Mesenchymal stem cell (in vitro differentiated cells and primary cell): ENCODE measurements at regions not wholly inside any gene's neighbourhood (a gene's known extent, or its start where the extent isn't known, plus 50 kb on each side); places are given as distances from the start of the nearest gene placed in this dataset.
"Not testable (repeated sequence)": the region's sequence is repeated elsewhere in the genome, so short reads cannot be mapped to it uniquely, and the experiment has no call there.

Experiments used
- DNase-seq: peaks from one replicate; pipeline ENCODE4 v3.0.0-alpha.2; 2013
- H2AFZ ChIP-seq: one replicate; pipeline ENCODE4 v1.6.1; 2013; ENCODE audit warnings: low read depth, mild to moderate bottlenecking, control low read depth, inconsistent platforms, low read length, moderate library complexity
- H2AK5ac ChIP-seq: 2 replicates; pipeline ENCODE4 v1.6.1; 2013; ENCODE audit warnings: low read length, moderate library complexity, mild to moderate bottlenecking, inconsistent platforms; ENCODE audit not compliant: severe bottlenecking
- H2BK120ac ChIP-seq: one replicate; pipeline ENCODE4 v1.6.1; 2013; ENCODE audit warnings: low read depth, mild to moderate bottlenecking, inconsistent platforms, low read length, moderate library complexity
- H2BK12ac ChIP-seq, 2 experiments: one replicate each; pipeline ENCODE4 v1.6.1; 2013; ENCODE audit warnings: inconsistent platforms in 2 of 2, low read length in 2 of 2, mild to moderate bottlenecking in 2 of 2, moderate library complexity in 2 of 2, control low read depth in 1 of 2
- H2BK15ac ChIP-seq: one replicate; pipeline ENCODE4 v1.6.1; 2013; ENCODE audit warnings: mild to moderate bottlenecking, low read depth, inconsistent platforms; ENCODE audit not compliant: poor library complexity, severe bottlenecking
- H2BK5ac ChIP-seq: 2 replicates; pipeline ENCODE4 v1.6.1; 2013; ENCODE audit warnings: low read depth, mild to moderate bottlenecking, low read length, control low read depth, inconsistent platforms; ENCODE audit not compliant: poor library complexity, severe bottlenecking
- H3K14ac ChIP-seq, 2 experiments: one replicate each; pipeline ENCODE4 v1.6.1; 2013; ENCODE audit warnings: inconsistent platforms in 2 of 2, low read length in 2 of 2, control low read depth in 1 of 2, mild to moderate bottlenecking in 1 of 2, moderate library complexity in 1 of 2
- H3K18ac ChIP-seq, 2 experiments: one replicate each; pipeline ENCODE4 v1.6.1; 2013; ENCODE audit warnings: inconsistent platforms in 2 of 2, low read length in 2 of 2, control low read depth in 1 of 2, low read depth in 1 of 2, mild to moderate bottlenecking in 1 of 2
- H3K23ac ChIP-seq, 2 experiments: one replicate each; pipeline ENCODE4 v1.6.1; 2013; ENCODE audit warnings: inconsistent platforms in 2 of 2, low read length in 2 of 2, mild to moderate bottlenecking in 2 of 2, moderate library complexity in 2 of 2, control low read depth in 1 of 2
- H3K27ac ChIP-seq: 2 replicates; pipeline ENCODE4 v1.5.1; 2013; ENCODE audit warnings: mild to moderate bottlenecking, moderate library complexity, low read length, control low read depth, inconsistent platforms; ENCODE audit not compliant: poor library complexity, severe bottlenecking
- H3K27me3 ChIP-seq, 2 experiments: 2 replicates each; pipeline versions ENCODE4 v1.6.1 to v1.7.0; 2013; ENCODE audit warnings: low read length in 2 of 2, mild to moderate bottlenecking in 2 of 2, moderate library complexity in 2 of 2, control low read depth in 1 of 2, inconsistent platforms in 1 of 2; ENCODE audit not compliant: control insufficient read depth in 1 of 2, insufficient read depth in 1 of 2
- H3K36me3 ChIP-seq, 2 experiments: 2 replicates each; pipeline versions ENCODE4 v1.6.1 to v1.7.0; 2013; ENCODE audit warnings: low read length in 2 of 2, control low read depth in 1 of 2, inconsistent platforms in 1 of 2, low read depth in 1 of 2, mild to moderate bottlenecking in 1 of 2; ENCODE audit not compliant: insufficient read depth in 2 of 2, control insufficient read depth in 1 of 2
- H3K4ac ChIP-seq, 2 experiments: one replicate each; pipeline ENCODE4 v1.6.1; 2013; ENCODE audit warnings: inconsistent platforms in 2 of 2, low read length in 2 of 2, mild to moderate bottlenecking in 2 of 2, moderate library complexity in 2 of 2, control low read depth in 1 of 2, low read depth in 1 of 2
- H3K4me1 ChIP-seq: 2 replicates; pipeline ENCODE4 v1.6.1; 2013; ENCODE audit warnings: low read depth, low read length, control low read depth; ENCODE audit not compliant: control insufficient read depth, insufficient read depth
- H3K4me2 ChIP-seq: 2 replicates; pipeline ENCODE4 v1.6.1; 2013; ENCODE audit warnings: low read length, mild to moderate bottlenecking, inconsistent platforms; ENCODE audit not compliant: poor library complexity, severe bottlenecking
- H3K4me3 ChIP-seq, 2 experiments: 2 replicates each; pipeline versions ENCODE4 v1.5.1 to v1.7.0; 2013; ENCODE audit warnings: low read length in 2 of 2, mild to moderate bottlenecking in 2 of 2, control low read depth in 1 of 2, low read depth in 1 of 2; ENCODE audit not compliant: insufficient read depth in 1 of 2
- H3K79me1 ChIP-seq: replicated peaks from 2 replicates; pipeline ENCODE4 v1.6.1; 2013; ENCODE audit warnings: mild to moderate bottlenecking, control low read depth, low read length, inconsistent platforms; ENCODE audit not compliant: poor library complexity, severe bottlenecking
- H3K9ac ChIP-seq: 2 replicates; pipeline ENCODE4 v1.7.0; 2013; ENCODE audit warnings: mild to moderate bottlenecking, low read length, moderate library complexity
- H3K9me3 ChIP-seq: 2 replicates; pipeline ENCODE4 v1.7.0; 2013; ENCODE audit warnings: mild to moderate bottlenecking, low read length; ENCODE audit not compliant: control insufficient read depth
- H4K8ac ChIP-seq: one replicate; pipeline ENCODE4 v1.6.1; 2013; ENCODE audit warnings: inconsistent platforms, mild to moderate bottlenecking, low read length, moderate library complexity
- H4K91ac ChIP-seq: one replicate; pipeline ENCODE4 v1.6.1; 2013; ENCODE audit warnings: mild to moderate bottlenecking, low read length, inconsistent platforms
- WGBS: methylation state at CpG from one replicate; pipeline ENCODE4 v1.1.7; 2013; ENCODE audit warnings: mixed read lengths; 5-methylcytosine and 5-hydroxymethylcytosine counted together

GRCh38 chr10:85139124-85139523 lies 810.7 kb downstream of the CCSER2 start:
- WGBS: 60% methylated on average over 5 of the region's 5 CpGs

DNA sequence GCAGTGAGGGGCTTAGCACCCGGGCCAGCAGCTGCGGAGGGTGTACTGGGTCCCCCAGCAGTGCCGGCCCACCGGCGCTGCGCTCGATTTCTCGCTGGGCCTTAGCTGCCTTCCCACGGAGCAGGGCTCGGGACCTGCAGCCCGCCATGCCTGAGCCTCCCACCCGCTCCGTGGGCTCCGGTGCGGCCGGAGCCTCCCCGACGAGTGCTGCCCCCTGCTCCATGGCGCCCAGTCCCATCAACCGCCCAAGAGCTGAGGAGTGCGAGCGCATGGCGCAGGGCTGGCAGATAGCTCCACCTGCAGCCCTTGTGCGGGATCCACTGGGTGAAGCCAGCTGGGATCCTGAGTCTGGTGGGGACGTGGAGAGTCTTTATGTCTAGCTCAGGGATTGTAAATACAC lies 813.1 kb downstream of the CCSER2 start:
- H3K27ac ChIP-seq, H4K8ac ChIP-seq, H3K27me3 ChIP-seq, H2BK15ac ChIP-seq, H3K9me3 ChIP-seq, H2BK5ac ChIP-seq, H3K36me3 ChIP-seq, H3K18ac ChIP-seq, H3K79me1 ChIP-seq, H2BK120ac ChIP-seq, DNase-seq, H3K4me1 ChIP-seq, H3K14ac ChIP-seq, H3K9ac ChIP-seq, H4K91ac ChIP-seq, H3K4ac ChIP-seq, H2AK5ac ChIP-seq, H3K23ac ChIP-seq, H3K4me3 ChIP-seq, H2AFZ ChIP-seq, H3K4me2 ChIP-seq, H2BK12ac ChIP-seq: not testable (repeated sequence)
- 96% methylated on average over 25 of the region's 25 CpGs for WGBS

More at GRCh38 chr10:85139124-85139523, 810.7 kb downstream of the CCSER2 start:
- H4K8ac ChIP-seq: no peak overlapping the region
- H2AK5ac ChIP-seq: no peak overlapping the region
- H3K4me3 ChIP-seq: no peak overlapping the region
- H3K27me3 ChIP-seq: no peaks in the 10 kb centered on the region
- H2BK15ac ChIP-seq: no peak overlapping the region
- H3K9me3 ChIP-seq: no peaks in the 10 kb centered on the region
- H4K91ac ChIP-seq: no peak overlapping the region
- H2BK12ac ChIP-seq: no peak overlapping the region
- no peak overlapping the region for H3K4me2 ChIP-seq
- DNase-seq: no peak
- H2BK120ac ChIP-seq: no peak overlapping the region
- H2AFZ ChIP-seq: no peak overlapping the region
- H3K36me3 ChIP-seq: no peaks in the 10 kb centered on the region
- H3K4ac ChIP-seq: no peak overlapping the region
- H3K14ac ChIP-seq: no peak overlapping the region
- H3K4me1 ChIP-seq: no peaks in the 10 kb centered on the region
- H2BK5ac ChIP-seq: no peak overlapping the region
- no peak overlapping the region for H3K18ac ChIP-seq
- H3K23ac ChIP-seq: no peak overlapping the region
- H3K79me1 ChIP-seq: no peaks in the 10 kb centered on the region
- no peak overlapping the region for H3K9ac ChIP-seq
- no peak overlapping the region for H3K27ac ChIP-seq

GRCh38 chr10:85145966-85146365 lies 817.6 kb downstream of the CCSER2 start:
- Histone ChIP-seq H3K27ac (no peak overlapping the region), H3K79me1 (no peaks in the 10 kb centered on the region), H3K9ac (no peak overlapping the region), H2AFZ (no peak overlapping the region), H3K9me3 (no peaks in the 10 kb centered on the region), H3K36me3 (no peaks in the 10 kb centered on the region), H2BK15ac (no peak overlapping the region), H2BK12ac (no peak overlapping the region), H2BK120ac (no peak overlapping the region), H3K4ac (no peak overlapping the region), H3K4me2 (no peak overlapping the region), H3K27me3 (no peaks in the 10 kb centered on the region), H4K91ac (no peak overlapping the region), H3K4me3 (no peak overlapping the region), H3K23ac (no peak overlapping the region), H4K8ac (no peak overlapping the region), H3K14ac (no peak overlapping the region), H3K18ac (no peak overlapping the region), H3K4me1 (no peaks in the 10 kb centered on the region), H2AK5ac (no peak overlapping the region), H2BK5ac (no peak overlapping the region)
- no peak for DNase-seq
- WGBS: 58% methylated on average over 4 of the region's 5 CpGs

GRCh38 chr10:85147346-85148250 lies 819.2 kb downstream of the CCSER2 start:
- H3K18ac ChIP-seq: no peak overlapping the region
- no peaks in the 10 kb centered on the region for H3K27me3 ChIP-seq
- no peak overlapping the region for H3K9ac ChIP-seq
- H3K14ac ChIP-seq: no peak overlapping the region
- no peaks in the 10 kb centered on the region for H3K4me1 ChIP-seq
- H3K27ac ChIP-seq: no peak overlapping the region
- H2BK5ac ChIP-seq: no peak overlapping the region
- no peak overlapping the region for H2BK120ac ChIP-seq
- no peak overlapping the region for H4K8ac ChIP-seq
- DNase-seq: no peak
- no peak overlapping the region for H3K4ac ChIP-seq
- H2AFZ ChIP-seq: no peak overlapping the region
- H3K79me1 ChIP-seq: no peaks in the 10 kb centered on the region
- H3K4me3 ChIP-seq: no peak overlapping the region
- H3K36me3 ChIP-seq: no peaks in the 10 kb centered on the region
- H2BK12ac ChIP-seq: no peak overlapping the region
- 90% methylated on average over 1 of the region's 1 CpG for WGBS
- no peak overlapping the region for H3K4me2 ChIP-seq
- no peak overlapping the region for H4K91ac ChIP-seq
- no peak overlapping the region for H3K23ac ChIP-seq
- no peak overlapping the region for H2AK5ac ChIP-seq
- H3K9me3 ChIP-seq: no peaks in the 10 kb centered on the region
- no peak overlapping the region for H2BK15ac ChIP-seq
